DND-41 (cell line): ENCODE measurements at regions not wholly inside any gene's neighbourhood (a gene's known extent, or its start where the extent isn't known, plus 50 kb on each side); places are given as distances from the start of the nearest gene placed in this dataset.

ENCODE experiments used
- ATAC-seq: fragments of 200-7000 bp; cut with Tn5 transposase; 3 replicates; pipeline ENCODE4 v1.9.1; 2021; ENCODE audit warnings: low read depth; ENCODE audit not compliant: insufficient read depth
- DNase-seq: peaks from one replicate; pipeline ENCODE4 v3.0.0-alpha.2; 2020
- H2AFZ ChIP-seq: 2 replicates; pipeline ENCODE4 v1.6.0; 2012; ENCODE audit warnings: low read depth, low read length
- H3K27ac ChIP-seq: 2 replicates; pipeline ENCODE4 v1.5.1; 2012; ENCODE audit warnings: low read length, inconsistent platforms
- H3K27me3 ChIP-seq: fragments of 200-600 bp; sonication (generic); 2 replicates; pipeline ENCODE4 v1.6.0; 2012; ENCODE audit warnings: low read length, mild to moderate bottlenecking, inconsistent platforms; ENCODE audit not compliant: insufficient read depth, poor library complexity
- H3K36me3 ChIP-seq: 2 replicates; pipeline ENCODE4 v1.5.1; 2012; ENCODE audit warnings: low read length, inconsistent platforms; ENCODE audit not compliant: insufficient read depth
- H3K4me1 ChIP-seq: 2 replicates; pipeline ENCODE4 v1.5.1; 2012; ENCODE audit warnings: mild to moderate bottlenecking, low read length; ENCODE audit not compliant: insufficient read depth
- H3K4me2 ChIP-seq: 2 replicates; pipeline ENCODE4 v1.6.0; 2012; ENCODE audit warnings: mild to moderate bottlenecking, moderate library complexity, low read length, inconsistent platforms; ENCODE audit not compliant: insufficient read depth
- H3K4me3 ChIP-seq, 2 experiments: fragments of 200-600 bp in 1 of 2; shearing (Covaris generic) in 1 of 2; 2 replicates each; pipeline ENCODE4 v1.5.1; 2012 to 2016; ENCODE audit warnings: inconsistent platforms in 2 of 2, low read length in 2 of 2, mild to moderate bottlenecking in 2 of 2, low read depth in 1 of 2, moderate library complexity in 1 of 2
- H3K79me2 ChIP-seq: 2 replicates; pipeline ENCODE4 v1.6.0; 2012; ENCODE audit warnings: low read length, inconsistent platforms; ENCODE audit not compliant: insufficient read depth
- H3K9ac ChIP-seq: 2 replicates; pipeline ENCODE4 v1.6.0; 2012; ENCODE audit warnings: low read depth, mild to moderate bottlenecking, inconsistent platforms, low read length, moderate library complexity
- H3K9me3 ChIP-seq: 2 replicates; pipeline ENCODE4 v1.5.1; 2012; ENCODE audit warnings: low read length, moderate library complexity, mild to moderate bottlenecking, inconsistent platforms; ENCODE audit not compliant: insufficient read depth, severe bottlenecking
- H4K20me1 ChIP-seq: 2 replicates; pipeline ENCODE4 v1.6.0; 2012; ENCODE audit warnings: low read length; ENCODE audit not compliant: insufficient read depth
- CTCF ChIP-seq: IDR thresholded peaks from 2 replicates; pipeline ENCODE4 v1.5.1; 2012; ENCODE audit warnings: borderline replicate concordance, low read length, moderate library complexity, mild to moderate bottlenecking; ENCODE audit not compliant: poor library complexity, severe bottlenecking; ENCODE audit errors: extremely low read depth
- EZH2 ChIP-seq: IDR thresholded peaks from 3 replicates; pipeline ENCODE4 v1.6.1; 2012; ENCODE audit warnings: borderline replicate concordance, low read depth, mild to moderate bottlenecking, moderate library complexity, low read length, inconsistent platforms; ENCODE audit not compliant: severe bottlenecking

GRCh38 chr2:239552213-239552926 is 151.6 kb upstream of the HDAC4 start:
- H2AFZ ChIP-seq, result no peak overlapping the region
- no peaks in the 10 kb centered on the region for H3K36me3 ChIP-seq
- peak overlapping the region; percentile 61 for H3K9ac ChIP-seq
- peaks cover 12% of the 10 kb centered on the region for H3K79me2 ChIP-seq
- peak overlapping the region in 1 of 2 experiments; percentile 15; a peak in 2 of 4 replicates for H3K4me3 ChIP-seq
- peak; percentile 28 for DNase-seq
- peak overlapping the region; percentile 96 for H3K27ac ChIP-seq
- no peak for ATAC-seq
- TF ChIP-seq CTCF (no peak), EZH2 (no peak)
- peaks cover 100% of the 10 kb centered on the region for H3K4me1 ChIP-seq
- no peaks in the 10 kb centered on the region for H3K27me3 ChIP-seq
- peak overlapping the region; percentile 52 for H3K4me2 ChIP-seq
- no peaks in the 10 kb centered on the region for H3K9me3 ChIP-seq
- H4K20me1 ChIP-seq, result no peaks in the 10 kb centered on the region

- H4K20me1 ChIP-seq, result no peaks in the 10 kb centered on the region
- H3K9ac ChIP-seq, result peak overlapping the region; percentile 61
- H2AFZ ChIP-seq, result no peak overlapping the region
- H3K36me3 ChIP-seq, result no peaks in the 10 kb centered on the region
- H3K79me2 ChIP-seq, result peaks cover 12% of the 10 kb centered on the region
- peaks cover 100% of the 10 kb centered on the region for H3K4me1 ChIP-seq
- peak overlapping the region; percentile 96 for H3K27ac ChIP-seq
- 0 out of 2 replicates have a peak overlapping the region, but pooled peaks have one; percentile 9 for H3K4me2 ChIP-seq
- no peaks in the 10 kb centered on the region for H3K27me3 ChIP-seq
- TF ChIP-seq EZH2, result no peak
- TF ChIP-seq CTCF, result no peak
- DNase-seq (peak; percentile 49), ATAC-seq (no peak)
- H3K4me3 ChIP-seq, result no peak overlapping the region
- no peaks in the 10 kb centered on the region for H3K9me3 ChIP-seq
These were observed 150.4 kb upstream of the HDAC4 start for GRCh38 chr2:239551206-239551605.

GRCh38 chr2:239550357-239550756 is 149.5 kb upstream of the HDAC4 start:
- H3K36me3 ChIP-seq, result no peaks in the 10 kb centered on the region
- no peak overlapping the region; a peak in 1 of 4 replicates for H3K4me3 ChIP-seq
- H4K20me1 ChIP-seq, result no peaks in the 10 kb centered on the region
- no peaks in the 10 kb centered on the region for H3K27me3 ChIP-seq
- TF ChIP-seq CTCF (no peak), EZH2 (no peak)
- peak; percentile 84 for DNase-seq
- H3K4me2 ChIP-seq, result peak overlapping the region; percentile 9; the same call in 1 of the 2 replicates
- no peak overlapping the region for H2AFZ ChIP-seq
- peak overlapping the region; percentile 96 for H3K27ac ChIP-seq
- peaks cover 12% of the 10 kb centered on the region for H3K79me2 ChIP-seq
- peaks cover 100% of the 10 kb centered on the region for H3K4me1 ChIP-seq
- H3K9me3 ChIP-seq, result no peaks in the 10 kb centered on the region
- H3K9ac ChIP-seq, result peak overlapping the region; percentile 61
- peak; percentile 25 for ATAC-seq
